ENCODE measurements at regions not wholly inside any gene's neighbourhood (a gene's known extent, or its start where the extent isn't known, plus 50 kb on each side); places are given as distances from the start of the nearest gene placed in this dataset.

- Histone ChIP-seq H3K4me1 (ENCODE audit: control insufficient read depth, insufficient read depth, low read length) (no peaks in the 10 kb centered on the region), H2BK15ac (ENCODE audit: low read depth, low read length) (no peak overlapping the region), H3K9me3 (ENCODE audit: control insufficient read depth, insufficient read depth, low read length) (peaks cover 9% of the 10 kb centered on the region), H3K9ac (ENCODE audit: low read depth, low read length) (no peak overlapping the region), H4K8ac (ENCODE audit: low read depth in 2 of 2, low read length in 2 of 2) (no peak overlapping the region), H2BK120ac (ENCODE audit: low read depth, low read length) (no peak overlapping the region), H3K56ac (ENCODE audit: extremely low read depth, insufficient read depth, low read length) (no peak overlapping the region), H4K91ac (ENCODE audit: insufficient read depth, low read depth, low read length) (no peak overlapping the region), H3K9me1 (ENCODE audit: insufficient read depth, low read length) (no peaks in the 10 kb centered on the region), H3K23ac (ENCODE audit: low read depth, low read length) (no peak overlapping the region), H2AK9ac (replicated peaks; ENCODE audit: low read depth, low read length, poor library complexity) (no peak overlapping the region), H2BK5ac (ENCODE audit: low read depth, low read length, poor library complexity, severe bottlenecking) (no peak overlapping the region), H3K18ac (ENCODE audit: low read depth, low read length) (no peak overlapping the region), H3K79me1 (ENCODE audit: low read depth in 1 of 2, low read length in 2 of 2) (peaks cover 10 to 11% of the 10 kb centered on the region in 2 experiments), H2AK5ac (ENCODE audit: low read depth, low read length) (no peak overlapping the region), H2AFZ (replicated peaks; ENCODE audit: low read length, poor library complexity) (no peak overlapping the region), H3K4me3 (ENCODE audit: insufficient read depth, low read depth, low read length) (no peak overlapping the region), H3K4me2 (ENCODE audit: low read depth, low read length) (no peak overlapping the region), H4K5ac (ENCODE audit: low read depth, low read length) (no peak overlapping the region), H3K27me3 (ENCODE audit: control insufficient read depth, insufficient read depth, low read length) (no peaks in the 10 kb centered on the region), H3K14ac (replicated peaks; ENCODE audit: low read depth, low read length) (no peak overlapping the region), H3K4ac (ENCODE audit: low read depth, low read length) (no peak overlapping the region), H3K27ac (ENCODE audit: insufficient read depth, low read length) (no peak overlapping the region), H2BK20ac (ENCODE audit: low read depth, low read length) (no peak overlapping the region), H4K20me1 (ENCODE audit: insufficient read depth, low read length) (no peaks in the 10 kb centered on the region), H3K36me3 (ENCODE audit: control insufficient read depth, insufficient read depth, low read length) (no peaks in the 10 kb centered on the region)
- dilution Hi-C loops (cut with HindIII; ENCODE audit: low sequenced_read_pairs, unreplicated experiment) = no loop called here
- no TSS peak for BruUV-seq (replicated peaks)
- CTCF ChIA-PET = no interaction called here
- no peak for ATAC-seq (ENCODE audit: low read depth)
- intact Hi-C loops (cut with micrococcal nuclease) = no loop called here
- WGBS, 2 experiments (ENCODE audit: extremely low coverage in 2 of 2, insufficient read length in 1 of 2) = no CpG with 5 or more reads among the region's 2 CpGs
- no peak for DNase-seq
- TF ChIP-seq ELK1 (IDR thresholded peaks at IDR 0.05; ENCODE audit: borderline replicate concordance, low read depth, low read length) = no peak
- TF ChIP-seq NFE2L2 (IDR thresholded peaks at IDR 0.05; ENCODE audit: low read depth, low read length) = no peak
- TF ChIP-seq MXI1 (IDR thresholded peaks at IDR 0.05; ENCODE audit: borderline replicate concordance, low read depth, low read length) = no peak
- no peak for TF ChIP-seq BHLHE40 (IDR thresholded peaks at IDR 0.05; ENCODE audit: low read depth, low read length)
- no peak for TF ChIP-seq MAFK (IDR thresholded peaks at IDR 0.05; ENCODE audit: low read depth, low read length)
- no peak for TF ChIP-seq CHD1 (IDR thresholded peaks at IDR 0.05; ENCODE audit: low read depth, low read length)
- TF ChIP-seq RCOR1 (IDR thresholded peaks at IDR 0.05; ENCODE audit: insufficient replicate concordance, low read length) = no peak
- TF ChIP-seq USF2 (IDR thresholded peaks at IDR 0.05; ENCODE audit: low read depth, low read length) = no peak
- no peak for TF ChIP-seq FOS (IDR thresholded peaks at IDR 0.05; ENCODE audit: low read depth, low read length)
- TF ChIP-seq CTCF (conservative IDR thresholded peaks at IDR 0.05; ENCODE audit: low read depth, low read length) = no peak
- in situ Hi-C loops (cut with MboI; ENCODE audit: low sequenced_read_pairs) = no loop called here
- POLR2A ChIA-PET (ENCODE audit: unreplicated experiment) = no interaction called here
Measured at GRCh38 chr4:122988696-122989095, 66.3 kb upstream of the NUDT6 start.
